WTC11 (cell line): ENCODE measurements at regions not wholly inside any gene's neighbourhood (a gene's known extent, or its start where the extent isn't known, plus 50 kb on each side); places are given as distances from the start of the nearest gene placed in this dataset.

Experiments used
- GRHL2 ChIP-seq: fragments of 250-450 bp; sonication (Bioruptor Pico); IDR thresholded peaks from 2 replicates; pipeline ENCODE4 v1.8.0; 2022; ENCODE audit warnings: mild to moderate bottlenecking, moderate library complexity; ENCODE audit not compliant: insufficient replicate concordance, severe bottlenecking
- TF ChIP-seq, protein P1 (sequence below): sonication (generic); formaldehyde crosslinking; IDR thresholded peaks from 2 replicates; pipeline ENCODE4 v1.8.1; 2023; ENCODE audit warnings: mild to moderate bottlenecking, moderate library complexity, missing genetic modification reagents
- TF ChIP-seq, protein P2 (sequence below): sonication (generic); formaldehyde crosslinking; IDR thresholded peaks from 2 replicates; pipeline ENCODE4 v1.8.1; 2022; ENCODE audit warnings: low read depth, missing genetic modification reagents, borderline replicate concordance
- TF ChIP-seq, protein P3 (sequence below): fragments of 200-600 bp; IDR thresholded peaks from 2 replicates; pipeline ENCODE4 v1.8.0; 2022; ENCODE audit warnings: antibody characterized with exemption
- TF ChIP-seq, protein P4 (sequence below): sonication (generic); formaldehyde crosslinking; IDR thresholded peaks from 2 replicates; pipeline ENCODE4 v1.8.1; 2022; ENCODE audit warnings: missing genetic modification reagents, borderline replicate concordance

DNA sequence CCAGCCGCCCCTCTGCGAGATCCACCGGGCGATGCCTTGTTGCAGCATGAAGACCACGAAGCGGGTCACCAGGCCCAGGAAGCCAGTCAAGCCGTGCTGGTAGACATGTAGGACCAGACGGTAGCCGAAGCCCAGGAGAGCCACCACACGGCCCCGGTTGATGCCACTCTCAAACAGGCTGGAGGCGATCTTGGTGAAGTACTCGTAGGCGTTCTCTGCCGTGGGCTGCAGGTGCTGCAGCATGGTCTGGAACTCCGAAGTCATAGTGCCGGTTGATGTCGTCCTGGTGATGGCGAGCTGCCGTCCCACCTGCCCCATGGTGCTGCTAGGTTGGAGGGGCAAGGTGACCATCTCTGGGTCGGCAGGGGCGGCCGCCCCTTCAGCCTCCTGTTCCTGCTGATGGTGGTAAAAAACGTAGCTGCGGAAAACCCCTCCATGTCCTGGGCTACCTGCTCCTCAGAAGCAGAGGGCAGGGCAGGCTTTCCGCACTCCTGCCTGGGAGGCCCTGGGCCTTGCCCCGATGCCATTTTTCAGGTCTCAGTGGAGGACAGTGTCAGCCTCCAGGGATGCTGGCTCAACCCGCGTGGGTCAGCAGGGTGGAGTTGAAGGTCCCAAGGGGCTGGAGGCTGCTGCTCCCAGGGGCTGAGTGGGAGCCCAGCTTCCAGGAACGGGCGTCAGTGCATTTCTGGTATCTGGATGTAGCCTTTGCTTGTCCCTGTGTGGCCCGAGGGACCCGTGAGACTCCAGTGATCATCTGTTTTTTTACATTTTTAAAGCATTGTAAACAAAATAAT is 98.7 kb downstream of the ADAMTS15 start:
- TF ChIP-seq, protein P1, sequence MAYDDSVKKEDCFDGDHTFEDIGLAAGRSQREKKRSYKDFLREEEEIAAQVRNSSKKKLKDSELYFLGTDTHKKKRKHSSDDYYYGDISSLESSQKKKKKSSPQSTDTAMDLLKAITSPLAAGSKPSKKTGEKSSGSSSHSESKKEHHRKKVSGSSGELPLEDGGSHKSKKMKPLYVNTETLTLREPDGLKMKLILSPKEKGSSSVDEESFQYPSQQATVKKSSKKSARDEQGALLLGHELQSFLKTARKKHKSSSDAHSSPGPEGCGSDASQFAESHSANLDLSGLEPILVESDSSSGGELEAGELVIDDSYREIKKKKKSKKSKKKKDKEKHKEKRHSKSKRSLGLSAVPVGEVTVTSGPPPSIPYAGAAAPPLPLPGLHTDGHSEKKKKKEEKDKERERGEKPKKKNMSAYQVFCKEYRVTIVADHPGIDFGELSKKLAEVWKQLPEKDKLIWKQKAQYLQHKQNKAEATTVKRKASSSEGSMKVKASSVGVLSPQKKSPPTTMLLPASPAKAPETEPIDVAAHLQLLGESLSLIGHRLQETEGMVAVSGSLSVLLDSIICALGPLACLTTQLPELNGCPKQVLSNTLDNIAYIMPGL (CRISPR knock-in tag): no peak
- TF ChIP-seq, protein P2, sequence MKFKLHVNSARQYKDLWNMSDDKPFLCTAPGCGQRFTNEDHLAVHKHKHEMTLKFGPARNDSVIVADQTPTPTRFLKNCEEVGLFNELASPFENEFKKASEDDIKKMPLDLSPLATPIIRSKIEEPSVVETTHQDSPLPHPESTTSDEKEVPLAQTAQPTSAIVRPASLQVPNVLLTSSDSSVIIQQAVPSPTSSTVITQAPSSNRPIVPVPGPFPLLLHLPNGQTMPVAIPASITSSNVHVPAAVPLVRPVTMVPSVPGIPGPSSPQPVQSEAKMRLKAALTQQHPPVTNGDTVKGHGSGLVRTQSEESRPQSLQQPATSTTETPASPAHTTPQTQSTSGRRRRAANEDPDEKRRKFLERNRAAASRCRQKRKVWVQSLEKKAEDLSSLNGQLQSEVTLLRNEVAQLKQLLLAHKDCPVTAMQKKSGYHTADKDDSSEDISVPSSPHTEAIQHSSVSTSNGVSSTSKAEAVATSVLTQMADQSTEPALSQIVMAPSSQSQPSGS (CRISPR knock-in tag): no peak
- TF ChIP-seq, protein P3, sequence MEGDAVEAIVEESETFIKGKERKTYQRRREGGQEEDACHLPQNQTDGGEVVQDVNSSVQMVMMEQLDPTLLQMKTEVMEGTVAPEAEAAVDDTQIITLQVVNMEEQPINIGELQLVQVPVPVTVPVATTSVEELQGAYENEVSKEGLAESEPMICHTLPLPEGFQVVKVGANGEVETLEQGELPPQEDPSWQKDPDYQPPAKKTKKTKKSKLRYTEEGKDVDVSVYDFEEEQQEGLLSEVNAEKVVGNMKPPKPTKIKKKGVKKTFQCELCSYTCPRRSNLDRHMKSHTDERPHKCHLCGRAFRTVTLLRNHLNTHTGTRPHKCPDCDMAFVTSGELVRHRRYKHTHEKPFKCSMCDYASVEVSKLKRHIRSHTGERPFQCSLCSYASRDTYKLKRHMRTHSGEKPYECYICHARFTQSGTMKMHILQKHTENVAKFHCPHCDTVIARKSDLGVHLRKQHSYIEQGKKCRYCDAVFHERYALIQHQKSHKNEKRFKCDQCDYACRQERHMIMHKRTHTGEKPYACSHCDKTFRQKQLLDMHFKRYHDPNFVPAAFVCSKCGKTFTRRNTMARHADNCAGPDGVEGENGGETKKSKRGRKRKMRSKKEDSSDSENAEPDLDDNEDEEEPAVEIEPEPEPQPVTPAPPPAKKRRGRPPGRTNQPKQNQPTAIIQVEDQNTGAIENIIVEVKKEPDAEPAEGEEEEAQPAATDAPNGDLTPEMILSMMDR: no peak
- no peak for TF ChIP-seq GRHL2 (CRISPR knock-in tag)
- TF ChIP-seq, protein P4, sequence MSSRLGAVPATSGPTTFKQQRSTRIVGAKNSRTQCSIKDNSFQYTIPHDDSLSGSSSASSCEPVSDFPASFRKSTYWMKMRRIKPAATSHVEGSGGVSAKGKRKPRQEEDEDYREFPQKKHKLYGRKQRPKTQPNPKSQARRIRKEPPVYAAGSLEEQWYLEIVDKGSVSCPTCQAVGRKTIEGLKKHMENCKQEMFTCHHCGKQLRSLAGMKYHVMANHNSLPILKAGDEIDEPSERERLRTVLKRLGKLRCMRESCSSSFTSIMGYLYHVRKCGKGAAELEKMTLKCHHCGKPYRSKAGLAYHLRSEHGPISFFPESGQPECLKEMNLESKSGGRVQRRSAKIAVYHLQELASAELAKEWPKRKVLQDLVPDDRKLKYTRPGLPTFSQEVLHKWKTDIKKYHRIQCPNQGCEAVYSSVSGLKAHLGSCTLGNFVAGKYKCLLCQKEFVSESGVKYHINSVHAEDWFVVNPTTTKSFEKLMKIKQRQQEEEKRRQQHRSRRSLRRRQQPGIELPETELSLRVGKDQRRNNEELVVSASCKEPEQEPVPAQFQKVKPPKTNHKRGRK: no peak
